ENCODE measurements at regions not wholly inside any gene's neighbourhood (a gene's known extent, or its start where the extent isn't known, plus 50 kb on each side); places are given as distances from the start of the nearest gene placed in this dataset.

DNA sequence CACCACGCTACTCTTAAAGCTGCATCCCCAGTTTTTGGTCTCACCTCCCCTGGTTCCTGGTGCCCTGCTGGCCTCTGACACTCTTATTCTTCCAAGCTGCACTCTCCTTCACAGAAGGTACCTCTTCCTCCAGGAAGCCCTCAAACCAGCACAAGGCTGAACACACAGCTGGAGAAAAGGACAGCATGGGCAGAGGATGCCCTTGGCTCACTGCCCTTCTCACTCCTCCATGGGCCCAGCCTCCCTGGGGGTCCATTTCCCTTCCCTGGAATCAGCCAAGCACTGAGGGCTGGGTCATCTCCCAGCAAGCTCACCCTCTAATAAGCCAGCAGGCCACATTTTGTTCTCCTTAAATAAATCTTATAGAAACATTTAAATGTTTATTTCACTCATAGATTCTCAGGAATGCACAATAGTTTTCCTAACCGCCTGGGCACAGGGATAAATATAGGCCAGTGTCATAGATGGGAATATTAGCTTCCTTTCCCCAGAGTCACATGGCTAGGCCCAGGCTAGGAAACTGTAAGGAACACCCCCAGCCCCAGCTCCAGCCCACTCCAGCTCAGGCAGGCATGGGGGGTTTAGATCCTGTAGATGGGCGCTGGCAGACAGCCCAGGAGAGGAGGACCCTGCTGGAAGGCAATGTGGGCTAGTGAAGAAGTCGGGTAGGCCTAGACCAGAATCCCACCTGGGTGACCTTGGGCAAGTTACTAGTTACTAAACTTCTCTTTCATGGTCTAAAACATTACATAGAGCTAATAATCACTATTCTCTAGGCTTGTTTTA lies 51.5 kb downstream of the IRAG1 start:
- DNase-seq (ENCODE audit: low read depth) = no peak

DNA sequence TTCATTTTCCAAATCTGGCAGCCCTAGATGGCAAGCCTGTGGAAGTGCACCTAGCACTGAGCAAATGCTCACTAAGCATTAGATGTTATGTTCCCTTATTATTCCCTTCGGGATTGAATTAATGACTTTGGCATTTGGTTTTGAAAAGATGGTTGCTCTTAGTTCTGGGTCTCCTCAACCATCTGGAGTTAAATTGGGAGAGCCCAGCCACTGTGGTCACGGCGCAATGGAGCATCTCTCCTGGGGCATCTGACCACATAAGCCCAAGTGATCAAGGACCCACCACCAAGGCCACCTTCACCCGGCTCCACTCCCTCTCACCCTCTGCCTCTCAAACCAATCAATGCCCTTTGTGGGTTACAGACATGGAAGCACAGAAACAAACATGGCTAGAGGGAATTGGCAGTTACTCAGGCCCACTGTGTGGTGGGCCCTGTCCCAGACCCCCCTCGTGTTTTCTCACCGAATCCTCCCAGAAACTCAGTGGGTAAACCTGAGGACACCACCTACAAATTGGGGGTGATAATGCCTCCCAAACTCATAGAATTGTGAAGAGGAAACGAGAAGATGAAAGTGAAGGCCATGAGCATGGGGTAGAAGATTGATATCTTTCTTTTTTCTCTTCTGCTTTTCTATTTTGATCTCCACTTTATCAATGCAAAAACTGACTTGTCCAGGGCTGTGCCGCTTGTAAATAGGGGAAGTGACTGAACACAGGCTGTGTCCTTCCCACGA lies 52.2 kb downstream of the IRAG1 start:
- no peak for DNase-seq (ENCODE audit: low read depth)

GRCh38 chr11:10640308-10640707 lies 53.2 kb downstream of the IRAG1 start:
- no peak for DNase-seq (ENCODE audit: low read depth)

- no peak for DNase-seq (ENCODE audit: low read depth)
Observed at GRCh38 chr11:10639350-10639749, 54.2 kb downstream of the IRAG1 start.

GRCh38 chr11:10638316-10638925 lies 55.1 kb downstream of the IRAG1 start:
- DNase-seq (ENCODE audit: low read depth) = peak; percentile 26

DNA sequence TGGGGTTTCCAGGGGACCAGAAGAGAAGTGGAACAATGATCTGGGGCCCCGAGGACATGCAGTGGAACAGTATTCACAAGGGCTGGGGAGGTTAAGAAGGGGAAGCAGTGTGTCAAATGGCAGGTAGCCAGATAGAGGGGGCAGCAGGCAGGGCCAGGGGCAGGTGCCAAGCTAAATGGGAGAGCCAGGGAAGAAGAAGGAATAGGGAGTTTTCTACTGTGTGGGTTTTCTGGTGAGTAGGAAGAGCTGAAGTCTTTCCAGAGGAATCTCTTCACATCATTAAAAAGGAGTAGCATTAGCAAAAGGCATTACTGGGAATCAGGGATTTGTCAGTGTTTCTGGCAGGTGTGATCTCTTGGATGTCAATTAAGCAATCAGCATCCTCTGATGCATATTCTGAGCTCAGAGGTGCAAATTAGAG lies 55.8 kb downstream of the IRAG1 start:
- DNase-seq (ENCODE audit: low read depth) = no peak

GRCh38 chr11:10634407-10634806 lies 59.1 kb downstream of the IRAG1 start:
- DNase-seq (ENCODE audit: low read depth) = no peak

DNA sequence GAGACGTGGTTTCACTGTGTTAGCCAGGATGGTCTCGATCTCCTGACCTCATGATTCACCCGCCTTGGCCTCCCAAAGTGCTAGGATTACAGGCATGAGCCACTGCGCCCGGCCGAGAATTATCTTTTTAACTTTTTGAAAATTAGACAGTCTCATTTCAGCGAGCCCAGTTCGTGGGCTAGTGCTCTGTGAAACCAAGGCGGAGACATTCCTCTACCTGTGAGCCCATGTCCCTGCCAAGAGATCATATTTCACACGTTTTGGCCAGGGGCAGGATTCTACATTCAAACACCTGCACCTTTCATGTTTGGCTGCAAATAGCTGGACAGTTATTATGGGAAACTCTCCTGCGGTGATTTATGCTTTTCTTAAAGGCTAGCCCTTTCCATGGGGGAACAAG lies 60.3 kb downstream of the IRAG1 start:
- DNase-seq (ENCODE audit: low read depth) = no peak

- DNase-seq (ENCODE audit: low read depth) = no peak
Observed at GRCh38 chr11:10632483-10632882, 61.1 kb downstream of the IRAG1 start.

DNA sequence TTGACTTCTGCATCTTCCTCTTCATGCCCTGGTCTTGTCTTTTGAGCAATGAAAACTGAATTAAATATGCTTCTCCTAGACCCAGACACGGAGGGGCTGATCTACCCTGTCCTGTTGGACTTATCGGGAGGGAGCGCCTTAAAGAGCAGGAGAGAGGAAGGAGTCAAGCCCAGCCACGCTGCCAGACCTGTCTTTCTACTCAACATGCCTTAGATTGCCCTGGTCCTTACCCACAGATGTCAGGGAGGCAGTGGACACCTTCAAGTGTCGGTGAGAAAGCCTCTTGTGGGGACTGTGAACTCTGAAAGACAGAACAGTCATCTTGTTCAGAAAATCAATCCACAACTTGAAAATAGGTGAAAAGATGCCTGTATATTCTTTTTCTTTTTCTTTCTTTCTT lies 61.8 kb downstream of the IRAG1 start:
- DNase-seq (ENCODE audit: low read depth) = no peak

DNA sequence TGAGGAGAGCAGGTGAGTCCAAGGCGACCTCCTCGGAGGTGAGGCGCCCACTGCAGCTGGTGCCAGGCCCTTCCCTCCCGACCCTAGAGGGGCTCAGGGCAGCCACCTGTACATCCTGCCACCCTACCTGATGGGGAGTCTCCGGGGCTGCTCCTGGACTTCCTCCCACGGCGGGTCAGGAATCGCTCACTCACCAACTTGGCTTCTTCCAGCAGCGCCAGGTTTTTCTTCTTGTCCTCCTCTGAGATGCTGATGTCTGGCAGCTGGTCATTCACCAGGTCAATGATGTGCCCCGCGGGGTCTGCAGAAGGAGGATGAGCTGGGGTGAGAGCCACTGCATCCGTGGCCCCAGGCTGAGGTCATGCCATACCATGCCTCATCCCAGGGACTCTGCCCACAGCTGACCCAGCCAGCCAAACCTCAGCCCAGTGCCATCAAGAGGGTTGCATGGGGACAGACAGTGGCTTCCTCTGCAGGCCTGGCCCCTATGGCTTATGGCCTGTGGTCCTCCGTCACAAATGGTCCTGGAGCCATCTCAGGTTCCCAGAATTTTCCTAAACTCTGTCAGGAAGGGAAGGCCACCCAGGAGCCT lies 61.0 kb upstream of the LYVE1 start:
- no peak for DNase-seq (ENCODE audit: low read depth)

GRCh38 chr11:10628508-10629236 lies 60.2 kb upstream of the LYVE1 start:
- no peak for DNase-seq (ENCODE audit: low read depth)

- DNase-seq (ENCODE audit: low read depth) = no peak
Observed at GRCh38 chr11:10627816-10628215, 59.4 kb upstream of the LYVE1 start.

DNA sequence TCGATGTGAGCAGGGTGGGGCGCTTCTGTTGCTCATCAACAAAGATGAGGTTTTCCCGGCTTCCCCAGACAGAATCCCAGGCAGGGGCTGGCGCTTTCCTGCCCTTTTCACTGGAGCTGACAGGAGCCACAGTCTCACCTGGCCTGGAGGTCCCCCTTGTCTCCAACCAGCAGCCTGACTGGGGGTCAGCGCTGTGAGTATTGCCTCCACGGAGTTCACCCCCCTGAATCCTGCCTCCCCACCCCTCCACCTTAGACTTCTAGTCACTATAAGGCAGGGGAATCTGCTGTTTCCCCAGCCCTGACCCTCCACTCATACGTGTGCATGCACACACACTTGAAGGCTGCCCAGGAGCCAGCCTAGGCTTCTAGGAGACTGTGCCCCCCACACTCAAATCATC lies 58.8 kb upstream of the LYVE1 start:
- no peak for DNase-seq (ENCODE audit: low read depth)

GRCh38 chr11:10625982-10626311 lies 57.5 kb upstream of the LYVE1 start:
- DNase-seq (ENCODE audit: low read depth) = no peak

GRCh38 chr11:10625281-10625981 lies 57.0 kb upstream of the LYVE1 start:
- no peak for DNase-seq (ENCODE audit: low read depth)

DNA sequence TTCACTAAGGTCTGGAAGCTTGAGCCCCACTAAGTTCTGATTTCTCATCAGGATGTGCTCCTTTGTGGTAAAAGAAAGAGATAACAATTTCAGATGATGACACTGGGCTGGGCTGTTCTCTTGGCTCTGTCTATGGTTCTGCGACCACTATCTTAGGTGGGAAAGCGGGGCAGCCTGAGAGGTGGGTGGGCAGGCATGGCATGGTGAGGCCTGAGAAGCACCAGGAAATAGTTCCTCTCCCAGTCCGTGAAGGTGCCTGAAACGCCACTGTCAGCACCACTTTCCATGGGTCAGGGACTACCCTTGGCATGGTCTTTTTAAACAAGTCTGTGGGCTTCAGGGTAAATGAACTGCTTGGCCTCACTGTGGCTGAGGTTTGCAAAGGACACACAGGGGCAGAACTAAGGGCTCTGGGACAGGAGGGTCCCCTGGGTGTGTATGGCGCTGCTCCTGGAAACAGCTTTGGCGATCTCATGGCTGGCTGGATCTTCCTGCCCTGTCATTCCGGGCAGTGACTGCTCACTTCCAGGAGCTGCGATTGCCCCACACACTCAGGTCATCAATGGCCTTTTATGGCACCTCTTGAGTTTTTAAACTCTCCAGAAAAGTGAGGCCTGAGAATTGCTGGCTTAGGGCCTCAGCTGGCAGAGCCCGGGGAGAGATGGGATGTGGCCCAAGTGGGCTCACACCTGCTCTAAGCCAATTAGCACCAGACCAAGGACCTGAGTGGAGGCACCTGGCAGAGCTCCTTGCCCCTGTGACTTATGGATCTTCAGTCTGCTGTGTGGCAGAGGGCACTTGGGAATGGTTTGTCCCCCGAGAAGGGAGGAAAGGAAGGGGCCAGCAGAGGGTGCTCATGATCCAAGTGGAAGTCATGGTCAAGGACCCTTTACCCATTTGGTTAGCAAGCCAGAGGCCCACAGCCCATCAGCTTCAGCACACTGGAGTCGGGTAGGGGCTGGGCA lies 55.6 kb upstream of the LYVE1 start:
- no peak for DNase-seq (ENCODE audit: low read depth)

DNA sequence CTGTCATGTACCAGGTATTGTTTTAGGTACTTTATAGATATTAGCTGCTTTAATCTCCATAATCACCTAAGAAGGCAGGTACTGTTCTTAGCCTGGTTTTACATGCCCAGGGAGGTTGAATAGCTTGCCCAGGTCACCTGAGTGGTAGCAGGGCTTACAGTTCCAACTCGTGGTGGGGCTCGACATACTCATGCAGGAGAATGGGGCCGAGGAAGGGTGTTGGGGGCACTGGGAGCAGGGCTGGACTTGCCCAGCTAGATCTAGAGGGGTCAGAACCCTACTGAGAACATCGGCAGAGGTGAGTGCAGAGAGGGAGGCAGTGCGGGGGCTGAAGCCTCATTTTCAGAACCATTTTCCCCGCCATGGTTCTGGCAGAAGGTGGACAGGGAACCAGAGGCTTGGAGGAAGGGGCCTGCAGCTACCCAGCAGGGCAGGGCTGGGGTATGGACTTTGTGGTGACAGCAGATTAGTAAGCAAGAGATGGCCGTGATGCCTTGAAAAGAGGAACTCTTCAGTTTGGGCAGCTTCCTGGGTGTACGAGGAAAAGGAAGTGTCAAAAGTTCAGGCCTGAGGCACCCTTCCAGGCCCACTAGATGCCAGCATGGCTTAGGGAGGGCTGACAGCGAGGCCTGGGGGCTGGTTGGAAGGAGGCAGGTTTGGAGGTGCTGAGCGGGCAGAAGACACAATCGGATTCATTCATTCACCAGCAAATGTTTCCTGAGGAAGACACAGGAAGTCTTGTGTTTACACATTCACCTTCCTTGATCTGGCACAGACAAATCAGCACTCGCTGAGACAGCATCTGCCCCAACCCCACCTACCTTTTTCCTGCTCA lies 54.7 kb upstream of the LYVE1 start:
- no peak for DNase-seq (ENCODE audit: low read depth)

DNA sequence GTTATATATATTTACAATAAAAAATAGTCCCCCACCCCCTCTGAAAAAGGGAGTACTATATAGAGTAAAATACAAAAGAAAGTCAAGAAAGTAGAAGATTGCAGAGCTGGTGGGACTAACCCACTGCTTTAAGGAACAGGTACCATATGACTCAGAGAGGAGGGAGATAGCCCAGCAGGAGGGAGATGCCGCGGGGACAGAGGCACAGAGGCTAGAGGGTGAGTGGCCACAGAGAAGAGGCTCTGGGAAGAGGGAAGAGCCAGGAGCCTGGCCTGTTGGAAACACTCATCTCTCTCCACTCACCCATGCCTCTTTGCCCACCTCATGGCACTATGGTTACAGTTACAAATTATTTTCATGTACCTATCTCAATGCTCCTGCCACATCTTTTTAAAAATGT lies 53.6 kb upstream of the LYVE1 start:
- no peak for DNase-seq (ENCODE audit: low read depth)

Data from fibroblast of gingiva (primary cell).